GM19324 (cell line): ENCODE measurements at regions not wholly inside any gene's neighbourhood (a gene's known extent, or its start where the extent isn't known, plus 50 kb on each side); places are given as distances from the start of the nearest gene placed in this dataset.

ENCODE experiments used
- ATAC-seq: cut with Tn5 transposase; IDR thresholded peaks from one replicate; pipeline ENCODE4 v1.9.1; 2021; ENCODE audit warnings: mild to moderate bottlenecking, moderate library complexity; ENCODE audit not compliant: unreplicated experiment, low FRiP score

GRCh38 chr3:168284728-168285127, 189.0 kb upstream of the GOLIM4 start:
- ATAC-seq = no peak

DNA sequence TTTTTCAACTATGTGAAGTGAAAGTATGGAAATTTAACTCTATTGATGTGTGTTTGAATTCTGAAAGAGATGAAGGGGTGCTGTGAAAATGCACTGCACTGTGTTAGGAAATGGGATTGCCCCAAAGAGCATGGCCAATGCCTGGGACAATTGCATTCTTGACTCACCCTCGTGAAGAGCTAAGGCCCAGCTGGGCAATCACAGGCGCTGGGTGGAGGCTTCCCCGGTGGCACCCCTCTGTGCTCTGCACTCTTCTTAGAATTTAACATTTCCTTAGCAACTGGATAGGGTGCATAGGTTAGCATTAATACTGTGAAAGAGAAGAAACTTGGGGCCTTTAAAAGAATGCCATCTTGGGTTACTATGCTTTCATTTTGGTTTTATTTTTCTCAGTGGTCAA, 179.9 kb upstream of the GOLIM4 start:
- no peak for ATAC-seq

DNA sequence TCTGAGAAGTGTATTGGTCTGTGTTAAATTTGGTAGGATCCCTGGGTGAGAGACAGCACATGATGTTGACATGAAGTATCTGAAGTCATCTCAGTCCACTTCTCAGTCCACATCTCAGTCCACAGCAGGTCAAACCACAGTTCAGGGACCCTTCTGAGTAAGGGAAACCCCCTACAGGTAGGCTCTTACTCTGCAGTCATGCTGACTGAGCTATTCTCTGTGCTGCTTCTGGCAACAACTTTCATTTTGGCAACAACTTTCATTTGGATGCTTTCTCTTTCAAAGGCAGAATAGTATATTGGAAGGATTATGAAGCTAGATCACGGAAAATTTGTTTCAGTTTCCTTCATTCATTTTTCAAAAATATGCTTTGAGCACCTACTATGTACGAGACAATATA, 178.2 kb upstream of the GOLIM4 start:
- peak; percentile 67 for ATAC-seq

- no peak for ATAC-seq
Observed at GRCh38 chr3:168273036-168273435, 177.3 kb upstream of the GOLIM4 start.

DNA sequence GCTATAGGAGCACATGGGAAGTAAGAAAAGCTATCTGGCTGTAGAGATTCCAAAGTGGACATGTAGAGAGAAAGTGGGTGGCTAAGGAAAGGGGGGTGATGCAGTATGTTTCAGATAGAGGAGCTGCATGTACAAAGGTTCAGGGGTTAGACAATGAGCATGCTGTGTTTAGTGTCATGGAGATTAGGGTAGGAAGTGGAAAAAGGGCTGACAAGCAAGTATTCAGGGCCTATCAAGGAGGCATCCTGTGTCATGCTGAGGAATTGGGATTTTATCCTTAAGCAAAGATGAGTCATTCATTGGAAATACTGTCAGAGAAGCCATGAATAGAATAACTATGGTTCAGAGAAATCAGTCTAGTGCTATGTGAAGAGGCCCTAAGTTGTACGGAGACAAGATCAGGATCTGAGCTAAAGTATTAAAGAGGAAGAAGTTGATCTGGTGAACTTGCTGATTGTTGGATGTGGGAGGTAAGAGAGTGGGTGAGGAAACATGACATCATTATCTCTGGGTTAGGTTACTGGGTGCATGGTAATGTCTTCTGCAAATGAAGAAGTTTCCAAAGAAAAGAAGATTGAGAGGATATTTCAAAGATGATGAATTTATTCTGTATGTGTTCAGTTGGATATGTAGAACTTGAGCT, 176.7 kb upstream of the GOLIM4 start:
- ATAC-seq = no peak

GRCh38 chr3:168271932-168272331, 176.2 kb upstream of the GOLIM4 start:
- no peak for ATAC-seq

GRCh38 chr3:168269001-168269400, 173.3 kb upstream of the GOLIM4 start:
- no peak for ATAC-seq

- ATAC-seq = peak; percentile 46
Observed at GRCh38 chr3:168267179-168267578, 171.5 kb upstream of the GOLIM4 start.

DNA sequence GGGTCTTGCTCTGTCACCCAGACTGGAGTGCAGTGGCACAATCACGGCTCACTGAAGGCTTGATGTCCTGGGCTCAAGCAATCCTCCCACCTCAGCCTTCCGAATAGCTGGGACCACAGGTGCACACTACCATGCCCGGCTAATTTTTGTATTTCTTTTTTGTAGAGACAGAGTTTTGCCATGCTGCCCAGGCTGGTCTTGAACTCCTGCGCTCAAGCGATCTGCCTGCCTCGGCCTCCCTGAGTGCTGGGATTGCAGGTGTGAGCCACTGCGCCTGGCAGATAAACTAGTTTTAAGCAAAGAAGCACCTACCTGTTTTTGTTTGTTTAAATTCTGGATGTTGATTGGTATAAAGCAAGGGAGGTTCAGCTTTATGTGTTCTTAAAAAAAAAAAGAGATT, 170.6 kb upstream of the GOLIM4 start:
- ATAC-seq = no peak

GRCh38 chr3:168262887-168263286, 167.2 kb upstream of the GOLIM4 start:
- no peak for ATAC-seq

- peak; percentile 63 for ATAC-seq
Observed at GRCh38 chr3:168260859-168261258, 165.1 kb upstream of the GOLIM4 start.

- peak; percentile 23 for ATAC-seq
Observed at GRCh38 chr3:168251371-168251770, 155.6 kb upstream of the GOLIM4 start.

GRCh38 chr3:168250415-168250861, 154.7 kb upstream of the GOLIM4 start:
- no peak for ATAC-seq

GRCh38 chr3:168249550-168250414, 154.1 kb upstream of the GOLIM4 start:
- ATAC-seq = peak; percentile 85

DNA sequence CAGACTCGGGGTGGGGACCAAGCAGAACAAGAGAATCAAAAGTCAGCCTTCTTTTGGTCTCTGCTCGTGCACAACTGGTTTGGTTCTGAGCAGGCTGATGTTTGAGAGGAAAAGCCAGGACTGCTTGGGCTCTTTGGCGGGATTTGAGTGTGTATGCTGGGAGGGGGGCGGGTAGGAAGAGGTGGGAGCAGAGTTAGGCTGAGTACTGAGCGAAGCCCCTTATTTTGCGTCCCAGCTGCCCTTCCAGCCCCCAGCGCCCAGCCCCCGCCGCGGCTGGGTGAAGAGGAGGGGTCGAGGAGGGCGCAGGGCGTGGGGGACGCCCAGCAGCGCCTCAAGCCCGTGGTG, 153.5 kb upstream of the GOLIM4 start:
- peak; percentile 12 for ATAC-seq

DNA sequence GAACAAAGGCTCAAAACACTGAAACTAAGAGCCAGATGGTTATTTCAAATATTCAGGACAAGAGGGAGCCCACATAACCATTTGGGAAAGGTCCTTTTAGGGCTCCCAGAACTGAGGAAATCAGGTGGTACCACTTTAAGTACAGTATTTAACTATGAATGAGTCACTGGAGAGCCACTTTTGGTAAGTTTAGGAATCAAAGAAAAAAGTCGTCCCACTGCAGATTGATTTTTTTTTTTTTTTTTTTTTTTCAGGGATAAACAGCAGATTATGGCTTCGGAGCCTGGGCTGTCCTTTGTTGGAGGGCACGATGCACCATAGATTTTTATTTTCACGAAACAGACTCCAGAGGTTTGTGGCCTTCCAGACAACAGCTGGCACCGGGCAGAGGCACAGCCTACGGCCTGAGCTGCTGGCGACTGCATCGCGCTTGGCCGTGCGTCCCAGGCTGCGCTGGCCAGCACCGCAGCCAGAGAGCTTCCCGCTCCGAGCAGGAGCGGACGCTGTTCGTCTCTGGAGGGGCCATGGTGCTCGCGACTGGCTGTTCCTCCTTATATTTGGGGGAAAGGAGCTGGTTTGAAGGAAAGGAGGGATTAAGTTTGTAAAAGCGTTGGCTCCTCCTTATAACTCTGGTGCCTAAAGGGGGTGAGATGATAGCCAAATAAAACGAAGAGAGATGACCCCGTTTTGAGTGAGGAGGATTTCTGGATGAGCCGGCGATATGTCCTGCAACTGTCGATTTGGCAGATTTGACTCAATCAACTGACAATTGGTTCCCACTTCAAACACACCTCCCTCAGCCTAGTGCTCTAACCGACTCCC, 152.9 kb upstream of the GOLIM4 start:
- ATAC-seq = no peak

DNA sequence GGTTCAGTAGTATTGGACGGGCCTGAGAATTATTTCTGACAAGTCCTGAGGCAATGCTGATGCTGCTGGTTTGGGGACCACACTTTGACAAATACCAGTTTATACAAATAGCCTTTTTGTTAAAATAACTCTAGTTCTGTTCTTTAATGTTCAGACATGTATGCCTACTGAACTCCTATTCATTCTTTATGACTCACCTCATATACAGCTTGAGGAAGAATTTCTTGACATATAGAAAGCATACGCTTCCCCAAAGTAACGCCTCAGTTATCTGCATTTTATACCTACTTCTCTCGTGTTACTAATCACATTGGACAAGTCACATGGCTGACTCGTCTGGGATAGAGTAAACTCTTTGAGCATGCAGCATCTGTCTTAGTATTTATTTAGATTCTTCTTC, 145.4 kb upstream of the GOLIM4 start:
- ATAC-seq = no peak

GRCh38 chr3:168239287-168239686, 143.6 kb upstream of the GOLIM4 start:
- ATAC-seq = no peak

GRCh38 chr3:168233001-168233400, 137.3 kb upstream of the GOLIM4 start:
- ATAC-seq = no peak

DNA sequence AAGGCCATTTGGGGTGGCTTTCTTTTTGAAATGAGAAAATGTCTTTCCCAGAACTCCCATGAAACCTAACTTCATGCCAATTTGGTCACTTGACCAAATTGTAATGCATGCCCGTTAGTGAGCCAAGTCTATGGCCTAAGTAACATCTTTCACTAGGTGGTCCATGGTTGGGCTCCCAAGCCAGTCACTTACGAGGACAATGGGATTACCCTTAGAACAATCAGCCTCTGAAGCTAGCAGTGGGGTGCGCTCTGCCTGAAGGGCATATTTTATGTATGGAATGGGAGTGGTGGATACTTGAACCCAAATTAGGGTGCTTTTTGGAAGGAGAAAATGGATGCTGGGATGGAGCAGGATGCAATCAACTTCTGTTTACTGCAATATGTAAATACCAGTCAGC, 127.4 kb upstream of the GOLIM4 start:
- ATAC-seq = no peak

GRCh38 chr3:168220556-168220955, 124.8 kb upstream of the GOLIM4 start:
- no peak for ATAC-seq
